Esophagus squamous epithelium (tissue), 4 donors: ENCODE measurements at regions not wholly inside any gene's neighbourhood (a gene's known extent, or its start where the extent isn't known, plus 50 kb on each side); places are given as distances from the start of the nearest gene placed in this dataset.

Experiments used
- POLR2A ChIP-seq, 4 donors: fragments of 450-650 bp; IDR thresholded peaks; one replicate each; pipeline ENCODE4 v1.6.1; 2017; ENCODE audit warnings: antibody characterized with exemption in 4 of 4, mild to moderate bottlenecking in 4 of 4, moderate library complexity in 3 of 4
- TF ChIP-seq, protein P1 (sequence below), 6 experiments: fragments of 450-650 bp in 4 of 6; fragments of 200-600 bp in 2 of 6; sonication (generic) in 2 of 6; IDR thresholded peaks; one replicate each; pipeline ENCODE4 v1.5.1; 2016 to 2019; ENCODE audit warnings: antibody characterized with exemption in 6 of 6, mild to moderate bottlenecking in 4 of 6, moderate library complexity in 4 of 6

DNA sequence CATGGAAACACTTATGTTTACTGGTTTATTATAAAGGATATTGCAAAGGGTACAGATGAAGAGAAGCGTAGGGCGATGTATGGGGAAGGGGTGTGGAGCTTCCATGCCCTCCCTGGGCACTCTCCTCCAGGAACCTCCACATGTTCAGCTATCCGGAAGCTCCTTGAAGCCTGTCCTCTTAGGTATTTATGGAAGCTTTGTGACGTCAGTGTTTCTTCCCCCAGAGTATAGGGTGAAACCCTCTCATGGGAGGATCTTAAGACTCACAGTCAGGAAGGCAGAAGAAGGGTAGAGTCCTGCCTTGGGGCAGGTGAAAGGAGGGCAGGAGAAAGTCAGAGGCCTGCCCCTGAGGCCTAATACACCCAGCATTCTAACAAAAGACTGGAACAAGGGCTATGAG, 61.3 kb upstream of the CREB1 start:
- TF ChIP-seq, protein P1, sequence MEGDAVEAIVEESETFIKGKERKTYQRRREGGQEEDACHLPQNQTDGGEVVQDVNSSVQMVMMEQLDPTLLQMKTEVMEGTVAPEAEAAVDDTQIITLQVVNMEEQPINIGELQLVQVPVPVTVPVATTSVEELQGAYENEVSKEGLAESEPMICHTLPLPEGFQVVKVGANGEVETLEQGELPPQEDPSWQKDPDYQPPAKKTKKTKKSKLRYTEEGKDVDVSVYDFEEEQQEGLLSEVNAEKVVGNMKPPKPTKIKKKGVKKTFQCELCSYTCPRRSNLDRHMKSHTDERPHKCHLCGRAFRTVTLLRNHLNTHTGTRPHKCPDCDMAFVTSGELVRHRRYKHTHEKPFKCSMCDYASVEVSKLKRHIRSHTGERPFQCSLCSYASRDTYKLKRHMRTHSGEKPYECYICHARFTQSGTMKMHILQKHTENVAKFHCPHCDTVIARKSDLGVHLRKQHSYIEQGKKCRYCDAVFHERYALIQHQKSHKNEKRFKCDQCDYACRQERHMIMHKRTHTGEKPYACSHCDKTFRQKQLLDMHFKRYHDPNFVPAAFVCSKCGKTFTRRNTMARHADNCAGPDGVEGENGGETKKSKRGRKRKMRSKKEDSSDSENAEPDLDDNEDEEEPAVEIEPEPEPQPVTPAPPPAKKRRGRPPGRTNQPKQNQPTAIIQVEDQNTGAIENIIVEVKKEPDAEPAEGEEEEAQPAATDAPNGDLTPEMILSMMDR (IDR thresholded peaks at IDR 0.05), result no peak
- TF ChIP-seq POLR2A (IDR thresholded peaks at IDR 0.05), result no peak
